Endothelial cell of umbilical vein (primary cell): ENCODE measurements at regions not wholly inside any gene's neighbourhood (a gene's known extent, or its start where the extent isn't known, plus 50 kb on each side); places are given as distances from the start of the nearest gene placed in this dataset.

Experiments
- CTCF ChIP-seq, 2 donors: IDR thresholded peaks; 1 replicate in 1 of 2; 2 replicates in 1 of 2; pipeline ENCODE4 v1.5.1; 2011; ENCODE audit warnings: low read length in 2 of 2, mild to moderate bottlenecking in 2 of 2, moderate library complexity in 2 of 2, control low read depth in 1 of 2, inconsistent platforms in 1 of 2, low read depth in 1 of 2; ENCODE audit not compliant: insufficient read depth in 1 of 2; ENCODE audit errors: extremely low read depth in 1 of 2
- JUN ChIP-seq: IDR thresholded peaks from 2 replicates; pipeline ENCODE4 v1.6.1; 2011; ENCODE audit warnings: borderline replicate concordance, low read depth; ENCODE audit not compliant: insufficient read length, insufficient read depth
- POLR2A ChIP-seq: IDR thresholded peaks from 2 replicates; pipeline ENCODE4 v1.6.1; 2012; ENCODE audit warnings: low read depth, mild to moderate bottlenecking, control low read depth, low read length
- POLR2AphosphoS5 ChIP-seq: IDR thresholded peaks from 2 replicates; pipeline ENCODE4 v1.6.1; 2012; ENCODE audit warnings: low read depth, mild to moderate bottlenecking, control low read depth, low read length, moderate library complexity; ENCODE audit not compliant: insufficient read depth

- no peak for TF ChIP-seq POLR2AphosphoS5
- TF ChIP-seq CTCF (IDR thresholded peaks at IDR 0.05; ENCODE audit: extremely low read depth in 1 of 2, insufficient read depth in 1 of 2, low read depth in 1 of 2, low read length in 2 of 2): no peak
- TF ChIP-seq POLR2A: no peak
- no peak for TF ChIP-seq JUN
Measured at GRCh38 chr11:116071241-116071640, 567.0 kb upstream of the CADM1 start.
